Astrocyte (in vitro differentiated cells and primary cell): ENCODE measurements at regions not wholly inside any gene's neighbourhood (a gene's known extent, or its start where the extent isn't known, plus 50 kb on each side); places are given as distances from the start of the nearest gene placed in this dataset.
"Not testable (repeated sequence)": the region's sequence is repeated elsewhere in the genome, so short reads cannot be mapped to it uniquely, and the experiment has no call there.

ENCODE experiments used
- EZH2 ChIP-seq: IDR thresholded peaks from 2 replicates; pipeline ENCODE4 v1.6.1; 2012; ENCODE audit warnings: mild to moderate bottlenecking, low read length, inconsistent platforms; ENCODE audit not compliant: insufficient read depth
- TF ChIP-seq, protein P1 (sequence below): IDR thresholded peaks from 2 replicates; pipeline ENCODE4 v1.5.1; 2011; ENCODE audit warnings: low read depth, mild to moderate bottlenecking, inconsistent platforms, low read length, moderate library complexity; ENCODE audit not compliant: insufficient read depth

DNA sequence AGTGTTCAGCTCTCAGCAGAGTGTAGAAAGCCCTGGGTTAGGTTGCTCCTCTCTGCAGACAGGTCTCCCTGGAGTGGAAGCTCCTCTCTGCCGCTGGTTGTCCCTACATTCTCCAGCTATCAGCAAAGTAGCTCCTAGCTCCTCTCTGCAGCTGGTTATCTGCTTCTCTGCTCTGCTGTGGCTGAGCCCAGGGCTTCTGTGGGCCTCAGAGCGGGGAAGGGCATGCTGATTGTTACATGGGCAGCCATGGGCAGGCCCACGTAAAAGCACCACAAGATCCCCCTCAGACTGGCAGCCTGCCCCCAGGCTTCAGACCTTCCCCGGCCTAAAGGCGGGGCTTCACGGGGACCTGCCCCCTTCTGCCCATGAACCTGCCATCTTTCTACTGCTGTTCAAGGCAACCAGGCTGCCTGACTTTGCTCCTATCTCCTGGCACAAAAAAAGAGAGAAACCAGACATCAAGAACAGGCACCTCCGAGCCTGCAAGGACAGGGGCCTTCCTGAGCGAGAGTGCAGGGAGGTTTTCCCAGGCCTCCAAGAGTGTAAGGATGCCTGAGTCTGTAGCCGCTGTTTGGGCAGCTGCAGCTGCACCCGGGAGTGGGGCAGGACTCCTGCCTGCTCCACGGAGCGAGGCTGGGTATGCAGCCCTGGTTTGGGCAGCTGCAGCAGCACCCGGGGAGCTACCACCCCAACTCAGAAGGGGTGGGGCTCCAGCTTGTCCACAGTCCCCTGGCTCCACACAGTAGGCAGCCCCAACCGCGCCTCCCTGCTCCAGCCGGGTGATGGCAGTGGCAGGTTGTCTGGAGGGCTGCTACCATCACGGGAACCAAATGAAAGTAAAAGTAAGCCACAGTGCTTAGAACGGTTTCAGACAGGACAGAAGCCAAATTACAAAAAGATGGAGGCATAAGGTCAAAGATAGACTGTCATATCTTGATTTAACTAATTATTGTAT lies 298.7 kb upstream of the POTED start:
- TF ChIP-seq, protein P1, sequence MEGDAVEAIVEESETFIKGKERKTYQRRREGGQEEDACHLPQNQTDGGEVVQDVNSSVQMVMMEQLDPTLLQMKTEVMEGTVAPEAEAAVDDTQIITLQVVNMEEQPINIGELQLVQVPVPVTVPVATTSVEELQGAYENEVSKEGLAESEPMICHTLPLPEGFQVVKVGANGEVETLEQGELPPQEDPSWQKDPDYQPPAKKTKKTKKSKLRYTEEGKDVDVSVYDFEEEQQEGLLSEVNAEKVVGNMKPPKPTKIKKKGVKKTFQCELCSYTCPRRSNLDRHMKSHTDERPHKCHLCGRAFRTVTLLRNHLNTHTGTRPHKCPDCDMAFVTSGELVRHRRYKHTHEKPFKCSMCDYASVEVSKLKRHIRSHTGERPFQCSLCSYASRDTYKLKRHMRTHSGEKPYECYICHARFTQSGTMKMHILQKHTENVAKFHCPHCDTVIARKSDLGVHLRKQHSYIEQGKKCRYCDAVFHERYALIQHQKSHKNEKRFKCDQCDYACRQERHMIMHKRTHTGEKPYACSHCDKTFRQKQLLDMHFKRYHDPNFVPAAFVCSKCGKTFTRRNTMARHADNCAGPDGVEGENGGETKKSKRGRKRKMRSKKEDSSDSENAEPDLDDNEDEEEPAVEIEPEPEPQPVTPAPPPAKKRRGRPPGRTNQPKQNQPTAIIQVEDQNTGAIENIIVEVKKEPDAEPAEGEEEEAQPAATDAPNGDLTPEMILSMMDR, result not testable (repeated sequence)
- not testable (repeated sequence) for TF ChIP-seq EZH2
